HG03571 (cell line): ENCODE measurements at regions not wholly inside any gene's neighbourhood (a gene's known extent, or its start where the extent isn't known, plus 50 kb on each side); places are given as distances from the start of the nearest gene placed in this dataset.

Experiments used
- ATAC-seq: cut with Tn5 transposase; IDR thresholded peaks from one replicate; pipeline ENCODE4 v1.9.1; 2021; ENCODE audit not compliant: unreplicated experiment

DNA sequence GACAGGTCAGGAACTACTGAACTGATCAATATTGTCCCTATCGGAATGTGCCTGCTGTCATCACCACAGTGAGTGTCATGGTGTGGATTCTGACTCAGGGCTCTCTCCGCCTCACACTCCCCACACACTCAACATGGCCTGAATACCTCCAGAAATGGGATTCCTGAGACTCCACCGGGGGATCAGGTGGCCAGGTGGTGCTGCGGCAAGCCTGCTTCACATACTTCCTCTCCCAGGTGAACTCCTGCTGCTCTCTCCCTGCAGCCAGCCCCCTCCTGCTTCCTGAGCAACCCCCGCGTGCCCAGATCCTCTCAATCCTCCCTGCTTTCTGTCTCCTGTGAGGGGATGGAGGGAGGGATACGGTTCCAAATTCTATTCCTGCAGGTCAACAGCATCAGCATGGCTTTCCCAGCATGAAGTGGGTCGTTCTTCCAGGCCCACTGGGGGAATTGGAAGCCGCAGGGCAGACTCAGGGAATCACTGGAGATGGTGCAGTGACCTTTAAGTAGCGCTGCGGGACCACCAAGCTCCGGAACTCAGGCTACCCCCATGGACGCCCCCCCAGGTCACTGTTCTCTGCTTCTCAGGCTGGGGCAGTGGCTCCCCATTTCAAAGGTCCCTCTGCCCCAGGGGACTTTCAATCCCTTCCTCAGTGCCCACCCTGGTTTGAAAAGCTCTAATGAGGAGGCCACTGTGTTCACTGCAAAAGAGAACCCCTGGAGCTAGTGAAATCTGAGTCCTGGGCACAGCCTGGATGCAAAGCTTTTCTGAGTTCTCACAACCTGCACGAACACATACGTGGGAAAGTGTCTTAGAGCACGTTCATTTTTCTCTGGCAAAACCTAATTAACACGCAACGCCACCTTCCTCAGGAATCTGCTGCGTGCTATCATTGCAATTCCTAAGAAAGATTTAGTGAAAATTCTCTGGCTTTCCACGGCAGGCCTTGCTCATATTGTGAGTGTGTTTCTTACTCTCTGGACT, 168.4 kb downstream of the ZFP36L2 start:
- ATAC-seq: no peak

GRCh38 chr2:43057026-43057741, 169.2 kb downstream of the ZFP36L2 start:
- ATAC-seq: no peak

DNA sequence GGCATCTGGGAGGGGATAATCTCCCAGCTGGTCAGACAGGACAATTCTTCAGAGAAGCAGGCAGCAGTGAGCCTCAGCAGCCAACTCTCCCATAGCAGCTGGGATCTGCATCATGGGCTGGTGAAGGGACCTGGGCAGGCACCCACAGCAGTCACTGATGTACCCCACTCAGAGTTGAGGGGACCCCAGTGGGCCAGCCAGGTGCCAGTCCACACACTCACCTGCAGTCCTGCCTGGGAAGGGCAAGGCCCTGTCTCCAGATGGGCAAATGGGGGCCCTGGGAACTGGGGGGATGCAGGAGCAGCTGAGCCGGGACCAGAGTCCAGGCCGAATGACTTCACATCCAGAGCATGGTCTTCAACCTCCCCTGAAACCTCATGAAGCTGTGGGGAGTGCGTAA, 170.4 kb downstream of the ZFP36L2 start:
- ATAC-seq: no peak

GRCh38 chr2:43055086-43055912, 171.1 kb downstream of the ZFP36L2 start:
- no peak for ATAC-seq

- no peak for ATAC-seq
Measured at GRCh38 chr2:43054367-43054766, 172.0 kb downstream of the ZFP36L2 start.

GRCh38 chr2:43052944-43053306, 173.5 kb downstream of the ZFP36L2 start:
- ATAC-seq: no peak

DNA sequence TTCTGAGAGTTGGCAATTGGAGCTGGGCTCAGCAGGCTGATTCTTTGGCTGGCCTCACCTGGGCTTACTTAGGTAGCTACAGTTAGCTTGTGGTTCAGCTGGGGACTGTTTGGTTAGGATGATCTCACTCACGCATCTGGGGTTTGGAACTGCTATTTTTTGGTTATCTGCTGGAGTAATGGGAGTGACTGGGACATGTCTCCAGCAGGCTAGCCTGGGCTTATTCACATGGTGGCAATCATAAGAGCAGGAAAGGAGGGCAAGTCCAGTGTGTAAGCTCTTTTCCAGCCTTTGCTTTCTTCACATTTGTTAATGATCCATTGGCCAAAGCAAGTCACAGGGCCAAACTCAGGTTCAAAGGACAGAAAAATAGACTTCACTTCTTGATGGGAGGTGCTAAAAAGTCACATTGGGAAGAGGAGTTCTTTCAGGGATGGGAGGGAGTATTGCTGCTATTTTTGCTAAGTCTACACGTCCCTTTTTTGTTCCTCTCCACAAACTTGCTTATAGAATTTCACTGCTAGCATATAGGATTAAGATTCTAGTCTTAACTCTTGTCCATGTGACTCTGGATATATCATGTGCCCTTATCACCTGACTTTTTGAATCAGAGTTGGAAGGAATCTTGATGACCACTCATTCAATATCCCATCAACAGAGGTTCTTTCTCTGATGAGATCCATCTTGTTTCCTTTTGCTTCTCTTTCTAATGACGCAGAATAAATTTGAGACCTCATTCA, 174.0 kb downstream of the ZFP36L2 start:
- ATAC-seq: no peak

GRCh38 chr2:43051338-43051737, 175.1 kb downstream of the ZFP36L2 start:
- ATAC-seq: no peak

DNA sequence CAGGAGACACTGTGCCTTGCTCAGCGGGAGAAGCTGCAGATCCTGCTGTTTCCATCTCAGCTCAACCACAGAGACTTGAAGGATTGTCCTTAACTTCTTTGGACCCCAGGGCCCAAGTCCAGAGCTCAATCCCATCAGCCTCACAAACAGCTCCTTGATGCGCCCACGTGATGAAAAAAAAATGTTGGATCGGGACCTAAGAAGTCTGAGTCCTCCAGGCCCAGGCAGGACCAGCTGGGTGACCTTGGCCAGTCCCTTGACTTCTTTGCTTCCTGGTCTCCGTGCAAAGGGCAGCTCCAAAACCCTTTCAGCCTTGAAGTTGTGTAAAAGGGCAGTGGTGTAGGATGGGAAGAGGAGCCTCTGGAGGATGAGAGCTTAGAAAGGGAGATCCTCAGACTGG, 175.5 kb downstream of the ZFP36L2 start:
- no peak for ATAC-seq

DNA sequence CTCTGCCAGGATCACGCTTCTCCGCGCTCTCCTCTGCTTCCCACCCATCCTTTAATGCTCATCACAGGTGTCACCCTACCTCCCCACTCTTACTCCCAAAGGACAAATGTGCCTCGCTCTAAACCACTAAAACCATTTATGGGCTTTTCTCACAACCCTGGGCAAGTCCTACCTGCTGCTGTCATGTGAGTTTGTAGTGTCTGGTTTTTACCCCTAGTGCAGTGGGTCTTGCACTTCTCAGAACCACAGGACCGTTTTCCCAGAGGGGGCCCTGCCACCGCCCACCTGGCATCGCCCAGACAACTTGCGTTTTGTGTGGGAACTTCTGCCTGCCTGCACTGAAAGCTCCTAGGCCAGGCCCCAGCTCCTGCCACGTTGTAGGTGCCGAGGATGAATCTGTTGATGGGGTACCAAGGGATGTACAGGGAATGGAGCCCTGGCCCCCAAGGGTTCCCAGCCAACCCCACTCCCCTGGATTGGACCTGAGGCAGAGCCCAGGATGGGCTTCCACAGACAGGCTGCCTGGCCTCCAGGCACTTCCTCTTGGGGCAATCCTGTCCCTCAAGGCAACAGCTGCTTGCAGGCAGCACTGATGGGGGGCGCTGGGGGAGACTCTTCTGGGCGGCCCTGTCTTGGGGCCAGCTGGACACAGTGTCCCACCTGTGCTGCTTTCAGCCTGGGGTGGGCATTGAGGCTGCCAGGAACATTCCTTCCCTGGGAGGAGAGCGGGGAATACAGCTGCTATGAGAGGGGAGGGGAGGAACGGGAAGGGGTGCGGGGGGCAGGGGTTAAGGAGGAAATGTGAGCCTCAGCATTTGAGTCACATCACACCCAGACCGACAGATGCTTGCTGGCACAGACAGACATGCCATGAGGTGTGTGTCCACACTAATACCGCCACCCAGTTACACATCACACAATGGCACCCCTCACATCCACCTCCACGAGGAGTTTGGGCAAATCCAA, 176.3 kb downstream of the ZFP36L2 start:
- no peak for ATAC-seq

GRCh38 chr2:43047187-43047780, 179.1 kb downstream of the ZFP36L2 start:
- no peak for ATAC-seq

DNA sequence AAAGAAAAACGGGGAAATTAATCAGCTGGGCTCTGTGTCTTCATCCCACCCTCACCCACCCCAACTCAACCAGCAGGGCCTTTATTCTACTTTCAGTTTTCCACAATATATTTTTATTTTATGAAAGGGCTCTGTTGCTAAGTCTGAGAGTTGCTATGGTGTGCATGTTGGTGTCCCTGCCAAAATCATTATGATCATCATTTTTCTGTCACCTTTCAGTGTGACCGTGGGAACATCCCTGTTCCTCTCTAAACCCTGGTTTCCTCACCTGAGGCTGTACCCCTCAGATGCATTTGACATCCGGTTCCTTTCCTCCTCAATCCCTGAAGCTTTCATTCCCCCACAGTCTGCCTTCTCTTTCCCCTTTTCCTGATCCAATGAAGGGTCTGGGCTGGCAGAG, 180.5 kb downstream of the ZFP36L2 start:
- no peak for ATAC-seq

- ATAC-seq: no peak
Measured at GRCh38 chr2:43044093-43044681, 182.2 kb downstream of the ZFP36L2 start.

DNA sequence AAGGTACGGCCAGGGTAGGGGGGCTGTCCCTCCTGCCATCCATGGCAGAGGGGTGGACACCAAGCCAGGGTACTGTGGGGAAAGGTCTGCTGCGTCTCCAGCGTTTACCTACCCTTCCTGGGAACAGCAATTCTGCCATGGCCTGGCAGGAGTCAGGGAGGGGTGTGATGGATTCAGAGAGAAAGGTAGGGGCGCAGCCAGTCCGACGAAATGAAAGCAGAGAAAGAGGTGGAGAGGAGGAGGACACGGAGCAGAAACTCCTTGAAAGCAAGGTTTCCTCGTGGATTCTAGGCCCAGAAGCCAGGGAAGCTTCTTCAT, 182.9 kb downstream of the ZFP36L2 start:
- no peak for ATAC-seq

DNA sequence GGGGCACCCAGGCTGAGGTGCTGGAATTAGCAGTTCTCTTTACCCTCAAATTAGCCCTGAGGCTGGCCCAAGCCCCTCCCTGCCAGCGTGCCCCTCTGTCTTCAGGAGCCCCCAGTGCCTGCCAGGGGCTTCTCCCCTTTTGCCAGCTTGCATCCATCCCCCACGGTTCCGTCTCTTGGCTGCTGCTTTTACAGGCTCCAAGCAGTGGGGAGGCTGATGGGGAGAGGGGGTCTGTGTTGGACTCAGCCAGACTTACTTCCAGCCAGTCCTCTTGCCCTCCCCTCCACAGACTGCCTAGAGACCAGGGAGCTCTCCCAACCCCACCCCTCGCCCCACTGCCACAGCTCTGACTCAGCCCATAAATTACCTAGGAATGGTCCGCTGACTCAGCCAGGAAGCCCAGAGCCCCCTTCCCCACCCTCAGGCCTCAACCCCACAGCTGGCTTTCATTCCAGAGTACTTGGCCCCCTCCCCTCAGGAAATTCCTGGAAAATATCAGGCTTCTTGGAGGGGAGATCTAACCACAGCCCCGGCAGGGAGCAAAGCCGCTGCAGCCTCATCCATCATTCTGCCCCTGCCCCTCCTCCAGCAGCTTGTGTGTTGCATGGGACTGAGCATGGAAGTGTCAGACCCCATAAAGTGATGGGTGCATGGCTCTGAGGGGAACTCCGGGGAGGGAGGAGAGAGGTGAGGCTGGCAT, 184.6 kb downstream of the ZFP36L2 start:
- no peak for ATAC-seq

GRCh38 chr2:43041173-43041591, 185.2 kb downstream of the ZFP36L2 start:
- ATAC-seq: no peak

- no peak for ATAC-seq
Measured at GRCh38 chr2:43040084-43040854, 186.1 kb downstream of the ZFP36L2 start.
